Karpas-422 (cell line): ENCODE measurements at regions not wholly inside any gene's neighbourhood (a gene's known extent, or its start where the extent isn't known, plus 50 kb on each side); places are given as distances from the start of the nearest gene placed in this dataset.

Experiments
- DNase-seq: peaks from one replicate; pipeline ENCODE4 v3.0.0-alpha.2; 2015
- H2AFZ ChIP-seq: fragments of 200-600 bp; sonication (generic); 2 replicates; pipeline ENCODE4 v1.6.1; 2014; ENCODE audit warnings: antibody characterized with exemption, low read length, mixed read lengths
- H3K27ac ChIP-seq: fragments of 200-600 bp; sonication (generic); 2 replicates; pipeline ENCODE4 v1.5.1; 2014; ENCODE audit warnings: mild to moderate bottlenecking, low read length, moderate library complexity
- H3K27me3 ChIP-seq: fragments of 200-600 bp; sonication (generic); 2 replicates; pipeline ENCODE4 v1.6.1; 2014; ENCODE audit warnings: low read length, mixed read lengths
- H3K36me3 ChIP-seq: fragments of 200-600 bp; sonication (generic); 2 replicates; pipeline ENCODE4 v1.6.1; 2014; ENCODE audit warnings: low read length, mixed read lengths; ENCODE audit not compliant: insufficient read depth
- H3K4me1 ChIP-seq: fragments of 200-600 bp; sonication (generic); 2 replicates; pipeline ENCODE4 v1.6.1; 2014; ENCODE audit warnings: mild to moderate bottlenecking, low read length, mixed read lengths
- H3K4me2 ChIP-seq: fragments of 200-600 bp; sonication (generic); 2 replicates; pipeline ENCODE4 v1.6.1; 2014; ENCODE audit warnings: low read length, low read depth, mild to moderate bottlenecking; ENCODE audit not compliant: poor library complexity, severe bottlenecking
- H3K4me3 ChIP-seq: fragments of 200-600 bp; sonication (generic); 2 replicates; pipeline ENCODE4 v1.5.1; 2014; ENCODE audit warnings: mild to moderate bottlenecking, antibody characterized with exemption, low read length, mixed read lengths
- H3K79me2 ChIP-seq: fragments of 200-600 bp; sonication (generic); 2 replicates; pipeline ENCODE4 v1.6.1; 2014; ENCODE audit warnings: mild to moderate bottlenecking, low read length, mixed read lengths
- H3K9ac ChIP-seq: fragments of 200-600 bp; sonication (generic); 2 replicates; pipeline ENCODE4 v1.6.0; 2014; ENCODE audit warnings: low read length
- H3K9me2 ChIP-seq: fragments of 200-600 bp; sonication (generic), shearing (Covaris generic); replicated peaks from 2 replicates; pipeline ENCODE4 v1.6.0; 2014; ENCODE audit warnings: mild to moderate bottlenecking, low read length, moderate library complexity; ENCODE audit not compliant: insufficient read depth
- H3K9me3 ChIP-seq: fragments of 300-700, 200-600 bp; sonication (generic); 2 replicates; pipeline ENCODE4 v1.6.1; 2014; ENCODE audit warnings: low read length, mixed read lengths
- H4K20me1 ChIP-seq: fragments of 200-600 bp; sonication (generic); 2 replicates; pipeline ENCODE4 v1.6.1; 2014; ENCODE audit warnings: mild to moderate bottlenecking, antibody characterized with exemption, low read length, low read depth; ENCODE audit not compliant: insufficient read depth

DNA sequence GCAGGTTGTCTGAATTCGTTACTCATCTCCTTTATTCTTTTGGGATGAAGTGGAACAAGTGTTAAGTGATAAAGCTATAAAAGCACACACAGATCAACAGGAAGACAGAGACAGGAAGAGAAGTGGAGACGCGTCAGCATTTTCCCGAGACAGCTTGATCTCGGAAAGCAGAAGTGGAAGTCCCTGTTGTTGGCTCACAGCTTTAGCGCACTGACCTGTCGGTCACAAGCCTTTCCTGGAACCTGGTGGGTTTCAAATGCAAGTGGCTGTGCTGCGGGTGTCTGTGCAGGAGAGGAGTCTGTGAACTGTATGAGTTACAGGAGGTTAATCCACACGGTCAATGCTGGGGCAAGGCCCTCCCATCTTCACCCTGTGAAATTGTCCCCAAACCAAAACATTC is 116.6 kb upstream of the PELI1 start:
- H3K27me3 ChIP-seq = no peaks in the 10 kb centered on the region
- H2AFZ ChIP-seq = peak overlapping the region; percentile 51; the same call in 1 of the 2 replicates
- no peaks in the 10 kb centered on the region for H3K9me2 ChIP-seq
- H3K4me3 ChIP-seq = no peak overlapping the region
- H3K9me3 ChIP-seq = no peaks in the 10 kb centered on the region
- H3K9ac ChIP-seq = no peak overlapping the region
- H3K36me3 ChIP-seq = no peaks in the 10 kb centered on the region
- H3K4me1 ChIP-seq = peaks cover 8% of the 10 kb centered on the region
- no peaks in the 10 kb centered on the region for H4K20me1 ChIP-seq
- H3K27ac ChIP-seq = no peak overlapping the region
- no peaks in the 10 kb centered on the region for H3K79me2 ChIP-seq
- H3K4me2 ChIP-seq = peak overlapping the region; percentile 20
- DNase-seq = peak; percentile 59

DNA sequence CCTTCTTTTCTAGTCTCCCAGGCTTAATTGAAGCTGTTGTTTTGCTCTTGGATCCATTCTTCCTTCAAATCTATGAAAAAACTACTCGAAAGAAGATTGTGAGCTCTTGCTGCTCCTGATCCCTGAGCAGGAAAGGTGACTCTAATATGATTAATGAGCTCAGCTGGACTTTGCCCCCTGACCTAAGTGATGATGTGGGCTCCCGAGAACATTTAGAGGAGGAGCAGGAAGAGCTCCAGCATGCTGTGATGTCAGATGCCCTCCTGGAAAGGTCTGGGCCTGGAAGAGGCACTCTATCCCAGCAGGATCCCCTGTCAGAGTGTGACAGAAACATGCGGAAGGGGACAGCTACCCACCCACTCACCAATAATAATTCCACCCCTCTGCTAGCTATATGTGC is 117.9 kb upstream of the PELI1 start:
- H2AFZ ChIP-seq = no peak overlapping the region

DNA sequence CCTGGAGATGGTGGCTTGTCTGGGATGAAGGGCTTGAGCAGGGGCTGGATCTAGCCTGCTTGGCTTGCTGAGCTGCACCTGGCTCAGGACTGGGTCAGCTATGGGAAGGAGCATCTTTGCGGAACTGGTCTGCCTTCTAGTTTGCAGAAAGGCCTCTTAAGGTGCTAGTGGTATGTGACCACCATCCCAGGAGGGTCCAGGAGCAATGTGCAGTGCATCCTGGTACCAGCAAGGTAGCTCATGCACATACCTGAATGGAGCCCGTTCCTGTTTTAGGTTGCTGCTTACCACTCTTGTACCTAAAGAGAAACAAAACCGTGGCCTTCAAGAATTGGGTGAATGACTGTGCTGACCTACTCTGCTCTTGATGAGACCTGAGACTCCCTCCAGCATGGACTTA is 118.6 kb upstream of the PELI1 start:
- Histone ChIP-seq H3K27ac (no peak overlapping the region), H2AFZ (no peak overlapping the region), H3K27me3 (no peaks in the 10 kb centered on the region), H3K36me3 (no peaks in the 10 kb centered on the region), H3K4me3 (no peak overlapping the region), H3K9me3 (no peaks in the 10 kb centered on the region), H3K4me2 (no peak overlapping the region), H3K79me2 (no peaks in the 10 kb centered on the region), H4K20me1 (no peaks in the 10 kb centered on the region), H3K4me1 (peaks cover 8% of the 10 kb centered on the region), H3K9ac (no peak overlapping the region), H3K9me2 (no peaks in the 10 kb centered on the region)
- no peak for DNase-seq

More for the DNA sequence above, 117.9 kb upstream of the PELI1 start:
- Histone ChIP-seq H3K36me3 (no peaks in the 10 kb centered on the region), H3K9me2 (no peaks in the 10 kb centered on the region), H3K79me2 (no peaks in the 10 kb centered on the region), H3K9me3 (no peaks in the 10 kb centered on the region), H4K20me1 (no peaks in the 10 kb centered on the region), H3K27ac (no peak overlapping the region), H3K27me3 (no peaks in the 10 kb centered on the region), H3K4me1 (peaks cover 8% of the 10 kb centered on the region), H3K4me2 (no peak overlapping the region), H3K9ac (no peak overlapping the region), H3K4me3 (no peak overlapping the region)
- DNase-seq = no peak

DNA sequence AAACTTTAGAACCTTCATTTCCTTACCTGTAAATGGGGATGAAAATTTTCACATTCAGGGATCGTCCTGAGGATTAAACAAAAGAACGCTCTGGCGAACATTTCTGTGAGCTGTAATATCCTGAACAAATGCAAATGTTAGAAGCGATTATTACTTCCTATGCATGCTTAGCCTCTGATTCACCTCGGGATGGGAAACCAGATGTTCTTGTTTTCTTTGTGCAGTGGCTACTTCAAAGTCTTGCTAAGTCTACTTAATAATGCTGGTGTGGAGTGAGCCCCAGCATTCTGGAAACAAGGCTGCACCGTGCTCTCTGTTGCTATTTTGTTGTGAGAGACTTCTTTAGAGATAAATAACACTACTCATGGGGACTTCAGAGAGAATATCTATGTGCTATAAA is 119.1 kb upstream of the PELI1 start:
- peaks cover 8% of the 10 kb centered on the region for H3K4me1 ChIP-seq
- DNase-seq = no peak
- no peaks in the 10 kb centered on the region for H3K79me2 ChIP-seq
- H4K20me1 ChIP-seq = no peaks in the 10 kb centered on the region
- H3K27me3 ChIP-seq = no peaks in the 10 kb centered on the region
- no peak overlapping the region for H3K4me2 ChIP-seq
- no peaks in the 10 kb centered on the region for H3K9me2 ChIP-seq
- H3K27ac ChIP-seq = no peak overlapping the region
- no peaks in the 10 kb centered on the region for H3K9me3 ChIP-seq
- no peaks in the 10 kb centered on the region for H3K36me3 ChIP-seq
- H3K4me3 ChIP-seq = no peak overlapping the region
- H3K9ac ChIP-seq = no peak overlapping the region
- no peak overlapping the region for H2AFZ ChIP-seq

DNA sequence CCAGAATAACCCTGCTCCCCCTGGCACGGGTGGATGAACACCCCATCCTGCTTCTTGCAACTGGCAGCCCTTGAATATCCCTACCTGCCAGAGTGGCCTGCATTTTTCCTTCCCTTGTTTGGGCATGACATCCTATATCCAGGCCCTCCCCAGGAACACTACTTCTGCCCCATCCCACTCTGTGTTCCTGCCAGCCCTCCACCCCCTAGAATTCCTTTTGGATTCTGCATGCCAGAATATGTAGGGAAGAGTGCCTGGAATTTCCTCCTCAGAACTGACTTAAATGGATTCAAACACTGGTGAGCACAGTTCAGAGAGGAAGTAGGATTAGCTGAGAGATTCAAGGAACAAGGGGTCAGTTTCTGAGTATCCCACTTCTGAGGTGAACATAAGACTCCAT is 123.5 kb upstream of the PELI1 start:
- no peaks in the 10 kb centered on the region for H3K27me3 ChIP-seq
- no peak overlapping the region for H3K27ac ChIP-seq
- H3K4me1 ChIP-seq = 0 out of 2 replicates have a peak, but pooled peaks cover 2% of the 10 kb centered on the region
- DNase-seq = no peak
- H3K4me2 ChIP-seq = no peak overlapping the region
- no peaks in the 10 kb centered on the region for H3K36me3 ChIP-seq
- no peaks in the 10 kb centered on the region for H3K9me2 ChIP-seq
- no peaks in the 10 kb centered on the region for H3K79me2 ChIP-seq
- no peaks in the 10 kb centered on the region for H3K9me3 ChIP-seq
- no peak overlapping the region for H3K4me3 ChIP-seq
- H2AFZ ChIP-seq = no peak overlapping the region
- H4K20me1 ChIP-seq = no peaks in the 10 kb centered on the region
- H3K9ac ChIP-seq = no peak overlapping the region

DNA sequence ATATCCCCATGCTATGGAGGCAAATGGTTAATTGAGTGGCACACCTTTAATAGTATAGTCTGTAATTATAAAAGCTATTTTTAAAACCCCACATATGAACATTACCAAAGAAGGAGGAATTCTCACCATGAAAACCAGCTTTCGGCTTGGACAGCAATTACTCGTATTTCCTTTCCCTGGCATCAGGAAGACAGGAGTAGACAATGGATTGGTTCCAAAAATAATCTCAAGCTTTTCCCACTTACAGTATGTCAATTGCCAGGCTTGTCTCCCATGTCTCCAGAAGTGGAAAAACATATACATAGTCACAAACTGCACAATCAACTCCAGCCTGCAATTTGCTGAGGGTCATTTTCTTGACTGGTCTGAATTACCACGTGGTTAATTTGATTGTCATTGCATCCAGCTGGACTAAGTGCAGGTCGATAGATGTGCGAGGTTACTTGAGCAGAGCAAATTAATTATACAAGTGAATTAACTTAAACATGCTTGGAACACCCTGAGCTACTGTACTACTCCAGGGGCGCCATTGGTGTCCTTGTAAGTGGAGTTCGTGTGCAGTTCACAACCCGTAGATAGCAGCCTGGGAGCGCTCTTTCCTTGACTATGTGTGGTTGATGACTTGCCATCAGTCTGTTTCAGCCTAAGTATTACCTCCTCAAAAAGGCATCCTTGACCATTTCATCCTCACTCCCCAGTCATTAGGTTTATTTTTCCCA is 124.3 kb upstream of the PELI1 start:
- Histone ChIP-seq H3K4me2 (no peak overlapping the region), H3K9ac (no peak overlapping the region), H4K20me1 (no peaks in the 10 kb centered on the region), H3K9me3 (no peaks in the 10 kb centered on the region), H3K4me3 (no peak overlapping the region), H2AFZ (no peak overlapping the region), H3K4me1 (0 out of 2 replicates have a peak, but pooled peaks cover 2% of the 10 kb centered on the region), H3K79me2 (no peaks in the 10 kb centered on the region), H3K9me2 (no peaks in the 10 kb centered on the region), H3K36me3 (no peaks in the 10 kb centered on the region), H3K27ac (no peak overlapping the region), H3K27me3 (no peaks in the 10 kb centered on the region)
- no peak for DNase-seq

DNA sequence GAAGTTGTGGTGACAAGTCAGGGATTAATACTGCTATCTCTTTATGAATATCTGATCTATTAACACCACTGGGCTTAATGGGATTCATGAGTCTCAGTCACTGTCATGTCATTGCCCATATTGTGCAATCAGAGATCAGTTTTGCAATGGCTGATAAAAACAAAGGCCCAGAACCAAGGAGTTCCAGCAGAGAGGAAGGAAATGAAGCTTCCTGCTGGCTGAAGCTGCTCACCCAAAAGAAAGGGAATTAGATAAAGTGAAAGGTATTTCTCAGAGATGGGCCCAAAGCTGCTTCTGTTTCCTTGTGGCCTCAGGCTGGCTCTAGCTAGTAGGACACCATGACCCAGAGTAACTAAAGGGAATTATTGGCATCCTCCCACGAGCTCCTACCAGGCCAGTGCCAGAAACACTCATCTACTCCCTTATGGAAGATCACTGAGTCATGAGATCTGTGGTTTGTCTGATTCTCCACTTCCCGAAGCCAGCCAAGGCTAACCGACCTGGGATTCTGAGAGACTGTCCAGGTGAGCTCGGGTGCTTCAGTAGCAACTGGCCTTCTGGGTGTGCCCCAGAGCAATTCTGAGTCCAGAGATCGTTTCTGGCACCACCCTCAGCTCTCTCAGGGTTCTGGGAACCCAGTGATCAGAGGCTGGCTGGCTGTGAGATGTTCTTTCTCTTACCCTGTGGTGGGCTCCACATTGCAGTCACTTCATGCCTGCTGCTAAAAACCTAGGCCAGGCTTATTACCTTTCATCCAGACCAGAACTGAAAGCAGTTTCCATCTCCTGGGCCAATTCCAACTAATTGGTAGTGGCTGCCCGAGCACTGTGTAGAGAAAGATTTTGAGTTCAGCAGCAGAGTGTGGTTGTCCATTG is 129.5 kb upstream of the PELI1 start:
- Histone ChIP-seq H3K4me2 (no peak overlapping the region), H3K9ac (no peak overlapping the region), H2AFZ (no peak overlapping the region)

DNA sequence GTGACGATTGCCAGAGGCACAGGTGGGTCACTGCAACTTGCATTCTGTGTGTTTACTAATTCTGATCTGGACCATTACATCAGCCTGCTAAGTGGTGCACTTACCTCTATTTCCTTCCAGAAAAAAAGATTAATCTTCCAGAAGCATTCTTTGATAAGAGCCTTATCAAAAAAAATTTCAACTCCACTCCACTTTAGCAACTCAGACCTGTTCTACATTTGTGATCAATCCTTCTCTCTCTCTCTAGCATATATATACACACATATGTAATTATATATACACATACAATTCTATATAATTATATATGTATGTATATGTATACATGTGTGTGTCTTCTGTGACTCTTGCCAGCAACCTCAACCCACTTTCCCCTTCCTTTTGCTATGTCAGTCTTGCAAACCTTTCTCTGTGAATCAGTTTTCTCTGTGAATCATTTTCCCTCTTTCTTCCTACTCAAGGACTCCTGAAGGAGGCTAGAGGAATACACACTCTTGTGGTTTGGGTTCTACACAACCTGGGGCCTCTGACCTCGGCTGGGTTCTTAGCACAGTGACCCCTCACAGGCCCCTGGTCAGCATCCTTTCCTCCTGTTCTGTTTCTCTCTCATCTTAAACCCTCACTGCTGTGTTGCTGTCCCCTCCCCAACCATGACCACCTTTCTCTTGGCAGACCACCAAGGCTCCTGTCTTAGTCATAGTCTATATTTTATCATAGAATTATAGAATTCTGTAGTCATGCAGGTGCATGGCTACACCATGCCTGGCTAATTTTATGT is 130.4 kb upstream of the PELI1 start:
- H3K4me2 ChIP-seq = no peak overlapping the region
- H3K9ac ChIP-seq = no peak overlapping the region
- no peaks in the 10 kb centered on the region for H3K9me3 ChIP-seq
- H3K4me3 ChIP-seq = no peak overlapping the region
- no peaks in the 10 kb centered on the region for H4K20me1 ChIP-seq
- H2AFZ ChIP-seq = no peak overlapping the region
- no peak for DNase-seq
- no peaks in the 10 kb centered on the region for H3K36me3 ChIP-seq
- H3K27me3 ChIP-seq = no peaks in the 10 kb centered on the region
- no peaks in the 10 kb centered on the region for H3K79me2 ChIP-seq
- H3K4me1 ChIP-seq = peaks cover 6% of the 10 kb centered on the region
- H3K27ac ChIP-seq = no peak overlapping the region
- no peaks in the 10 kb centered on the region for H3K9me2 ChIP-seq

More for the DNA sequence above, 129.5 kb upstream of the PELI1 start:
- Histone ChIP-seq H3K9me3 (no peaks in the 10 kb centered on the region), H3K27me3 (no peaks in the 10 kb centered on the region), H3K4me3 (no peak overlapping the region), H3K9me2 (no peaks in the 10 kb centered on the region), H3K4me1 (peaks cover 6% of the 10 kb centered on the region), H3K36me3 (no peaks in the 10 kb centered on the region), H4K20me1 (no peaks in the 10 kb centered on the region), H3K27ac (no peak overlapping the region), H3K79me2 (no peaks in the 10 kb centered on the region)
- no peak for DNase-seq
